Endothelial cell of umbilical vein (primary cell): ENCODE measurements at regions not wholly inside any gene's neighbourhood (a gene's known extent, or its start where the extent isn't known, plus 50 kb on each side); places are given as distances from the start of the nearest gene placed in this dataset.

Source experiments
- BruUV-seq: library from RNA; stranded (reverse); fragments of 400-500 nt; replicated peaks from 2 replicates; lab custom pipeline; 2021; lab: Mats Ljungman, UMichigan
- CTCF ChIA-PET: fragments of 300-600, 350-600 bp; sonication (Branson Sonifier 250); formaldehyde crosslinking; loops from one replicate; lab custom pipeline; 2021; ENCODE audit warnings: antibody characterized with exemption, inconsistent platforms; lab: Charles Lee
- POLR2A ChIA-PET: fragments of 300-600, 350-600 bp; sonication (Branson Sonifier 250); formaldehyde crosslinking; loops from one replicate; lab custom pipeline; 2021; ENCODE audit warnings: antibody characterized with exemption, inconsistent platforms; lab: Charles Lee
- DNase-seq: peaks from one replicate; pipeline ENCODE4 v3.0.0-alpha.2; 2011; ENCODE audit warnings: low read depth, low spot score
- FAIRE-seq: peaks from 2 replicates; lab custom pipeline; 2011; peaks lifted over from hg19 to GRCh38; lab: Jason Lieb, UNC
- H2AFZ ChIP-seq: 2 replicates; pipeline ENCODE4 v1.6.0; 2012; ENCODE audit warnings: low read depth, low read length, control low read depth, inconsistent platforms
- H3K27ac ChIP-seq: 2 replicates; pipeline ENCODE4 v1.5.1; 2011; ENCODE audit warnings: low read depth, mild to moderate bottlenecking, control low read depth, low read length, moderate library complexity; ENCODE audit not compliant: insufficient read depth
- H3K27me3 ChIP-seq, 2 experiments: 2 replicates each; pipeline versions ENCODE4 v1.6.0 to v1.6.1; 2011; ENCODE audit warnings: low read length in 2 of 2, mixed read lengths in 1 of 2; ENCODE audit not compliant: control insufficient read depth in 2 of 2, insufficient read depth in 2 of 2
- H3K36me3 ChIP-seq, 2 experiments: 2 replicates in 1 of 2; 3 replicates in 1 of 2; pipeline ENCODE4 v1.5.1; 2011; ENCODE audit warnings: low read length in 2 of 2, mild to moderate bottlenecking in 1 of 2, moderate library complexity in 1 of 2; ENCODE audit not compliant: control insufficient read depth in 2 of 2, insufficient read depth in 2 of 2; ENCODE audit errors: extremely low read depth in 1 of 2
- H3K4me1 ChIP-seq: 3 replicates; pipeline ENCODE4 v1.5.1; 2011; ENCODE audit warnings: mild to moderate bottlenecking, low read length; ENCODE audit not compliant: control insufficient read depth, insufficient read depth; ENCODE audit errors: extremely low read depth
- H3K4me2 ChIP-seq: 2 replicates; pipeline ENCODE4 v1.6.1; 2011; ENCODE audit warnings: low read length, control low read depth, mixed read lengths; ENCODE audit not compliant: insufficient read depth
- H3K4me3 ChIP-seq, 3 experiments: fragments of 200-600 bp in 1 of 3; sonication (generic), shearing (Covaris generic) in 1 of 3; replicated peaks in 1 of 3; 2 replicates each; pipeline ENCODE4 v1.5.1; 2011 to 2016; ENCODE audit warnings: control low read depth in 3 of 3, low read length in 3 of 3, mild to moderate bottlenecking in 2 of 3, inconsistent platforms in 1 of 3, low read depth in 1 of 3, moderate library complexity in 1 of 3; ENCODE audit not compliant: insufficient read depth in 1 of 3
- H3K79me2 ChIP-seq: 2 replicates; pipeline ENCODE4 v1.6.0; 2012; ENCODE audit warnings: low read length, inconsistent platforms; ENCODE audit not compliant: control insufficient read depth, insufficient read depth
- H3K9ac ChIP-seq: replicated peaks from 2 replicates; pipeline ENCODE3; 2011; ENCODE audit warnings: low read length, control low read depth; ENCODE audit not compliant: insufficient read depth; ENCODE audit errors: extremely low read depth
- H3K9me1 ChIP-seq: replicated peaks from 3 replicates; pipeline ENCODE4 v1.6.0; 2011; ENCODE audit warnings: mild to moderate bottlenecking, low read length; ENCODE audit not compliant: control insufficient read depth, insufficient read depth; ENCODE audit errors: extremely low read depth
- H3K9me3 ChIP-seq: replicated peaks from 2 replicates; pipeline ENCODE4 v1.5.1; 2012; ENCODE audit warnings: low read length, inconsistent platforms; ENCODE audit not compliant: control insufficient read depth, insufficient read depth
- H4K20me1 ChIP-seq: replicated peaks from 2 replicates; pipeline ENCODE3; 2011; ENCODE audit warnings: mild to moderate bottlenecking, low read length; ENCODE audit not compliant: control insufficient read depth, insufficient read depth; ENCODE audit errors: extremely low read depth
- CTCF ChIP-seq, 2 donors: IDR thresholded peaks; 1 replicate in 1 of 2; 2 replicates in 1 of 2; pipeline ENCODE4 v1.5.1; 2011; ENCODE audit warnings: low read length in 2 of 2, mild to moderate bottlenecking in 2 of 2, moderate library complexity in 2 of 2, control low read depth in 1 of 2, inconsistent platforms in 1 of 2, low read depth in 1 of 2; ENCODE audit not compliant: insufficient read depth in 1 of 2; ENCODE audit errors: extremely low read depth in 1 of 2
- EZH2 ChIP-seq: IDR thresholded peaks from 2 replicates; pipeline ENCODE4 v1.6.1; 2012; ENCODE audit warnings: borderline replicate concordance, low read depth, mild to moderate bottlenecking, moderate library complexity, low read length, inconsistent platforms; ENCODE audit not compliant: severe bottlenecking
- FOS ChIP-seq: IDR thresholded peaks from 2 replicates; pipeline ENCODE4 v1.6.1; 2011; ENCODE audit warnings: mild to moderate bottlenecking, low read length, moderate library complexity, borderline replicate concordance; ENCODE audit not compliant: insufficient read depth
- GATA2 ChIP-seq: IDR thresholded peaks from 2 replicates; pipeline ENCODE4 v1.7.0; 2011; ENCODE audit warnings: low read depth, mild to moderate bottlenecking, moderate library complexity, mixed read lengths, low read length; ENCODE audit not compliant: insufficient read length, insufficient read depth
- JUN ChIP-seq: IDR thresholded peaks from 2 replicates; pipeline ENCODE4 v1.6.1; 2011; ENCODE audit warnings: borderline replicate concordance, low read depth; ENCODE audit not compliant: insufficient read length, insufficient read depth
- MAX ChIP-seq: IDR thresholded peaks from 2 replicates; pipeline ENCODE4 v1.6.1; 2011; ENCODE audit not compliant: insufficient read depth, insufficient read length
- MYC ChIP-seq: IDR thresholded peaks from one replicate; pipeline ENCODE4 v1.6.1; 2011; ENCODE audit warnings: mild to moderate bottlenecking, low read depth, low read length
- POLR2A ChIP-seq: IDR thresholded peaks from 2 replicates; pipeline ENCODE4 v1.6.1; 2012; ENCODE audit warnings: low read depth, mild to moderate bottlenecking, control low read depth, low read length
- POLR2AphosphoS5 ChIP-seq: IDR thresholded peaks from 2 replicates; pipeline ENCODE4 v1.6.1; 2012; ENCODE audit warnings: low read depth, mild to moderate bottlenecking, control low read depth, low read length, moderate library complexity; ENCODE audit not compliant: insufficient read depth
- dilution Hi-C: fragments of 300-500 bp; cut with MboI; formaldehyde crosslinking; loops from one replicate; pipeline ENCODE4 v1.15.0; 2019; ENCODE audit warnings: low sequenced_read_pairs; ENCODE audit not compliant: extremely low pct_ligation_motif_present
- intact Hi-C: fragments of 100-400 bp; cut with micrococcal nuclease; formaldehyde crosslinking; loops from one replicate; pipeline ENCODE4 v1.10.0; 2022

DNA sequence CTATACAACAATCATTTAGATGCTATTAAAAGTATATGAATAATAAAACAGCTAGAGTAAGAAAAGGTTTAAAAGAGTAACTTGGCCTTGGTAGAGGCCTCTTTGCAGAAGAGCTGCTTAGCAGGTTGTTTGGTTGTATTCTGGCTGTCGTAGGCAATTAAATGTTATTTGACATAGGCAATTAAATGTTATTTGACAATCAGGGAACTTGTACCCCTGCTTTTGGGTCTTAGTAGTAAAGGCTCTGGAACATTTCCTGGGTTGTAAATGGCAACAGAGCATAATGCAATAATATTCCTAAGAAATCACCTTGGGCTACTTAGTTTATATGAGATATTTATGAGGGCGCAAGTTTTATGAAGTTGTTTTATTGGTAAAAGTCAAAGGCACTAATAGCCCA lies 84.4 kb upstream of the SLC28A3 start:
- H3K9me3 ChIP-seq, result no peaks in the 10 kb centered on the region
- CTCF ChIA-PET, result interaction anchor here (1.1 kb wide), 1 partner anchor 14 kb away, joined by 4 read pairs; no protein-coding TSS in a partner anchor
- FAIRE-seq (no peak), DNase-seq (no peak)
- no peaks in the 10 kb centered on the region for H3K27me3 ChIP-seq
- H3K36me3 ChIP-seq, result no peaks in the 10 kb centered on the region
- POLR2A ChIA-PET, result interaction anchor here (0.6 kb wide), 1 partner anchor 501 kb away, joined by 10 read pairs; no protein-coding TSS in a partner anchor
- no peak overlapping the region for H3K4me2 ChIP-seq
- H3K4me1 ChIP-seq, result no peaks in the 10 kb centered on the region
- no peaks in the 10 kb centered on the region for H4K20me1 ChIP-seq
- dilution Hi-C loops (no loop called here), intact Hi-C loops (no loop called here)
- TF ChIP-seq FOS (no peak), POLR2AphosphoS5 (no peak), JUN (no peak), EZH2 (no peak), MYC (no peak), CTCF (IDR thresholded peaks at IDR 0.05; ENCODE audit: extremely low read depth in 1 of 2, insufficient read depth in 1 of 2, low read depth in 1 of 2, low read length in 2 of 2) (no peak), GATA2 (no peak), POLR2A (no peak), MAX (no peak)
- H3K27ac ChIP-seq, result no peak overlapping the region
- BruUV-seq, result no TSS peak
- H3K9ac ChIP-seq, result no peak overlapping the region
- H3K79me2 ChIP-seq, result no peaks in the 10 kb centered on the region
- no peak overlapping the region for H2AFZ ChIP-seq
- no peak overlapping the region for H3K4me3 ChIP-seq
- H3K9me1 ChIP-seq, result no peaks in the 10 kb centered on the region
